ENCODE measurements at regions not wholly inside any gene's neighbourhood (a gene's known extent, or its start where the extent isn't known, plus 50 kb on each side); places are given as distances from the start of the nearest gene placed in this dataset.

DNA sequence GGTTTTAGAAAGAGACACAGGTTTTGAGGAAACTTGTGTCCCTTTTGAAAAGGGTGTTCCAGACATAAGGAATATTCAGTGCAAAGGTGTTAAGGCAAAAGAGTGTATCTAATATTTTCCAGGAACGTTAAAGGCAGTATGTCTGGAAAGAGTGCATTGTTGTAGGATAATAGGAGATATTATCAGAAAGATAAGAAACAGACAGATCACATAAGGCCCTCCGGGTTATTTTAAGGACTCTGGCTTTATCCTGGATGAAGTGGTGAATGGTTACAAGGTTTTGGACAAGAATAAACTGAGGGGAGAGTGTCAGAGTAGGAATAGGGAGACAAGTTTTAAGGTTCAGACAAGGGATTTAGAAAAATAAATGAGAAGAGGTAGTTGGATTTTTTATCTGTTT lies 493.7 kb upstream of the GRM7 start:
- TF ChIP-seq POLR2A (IDR thresholded peaks at IDR 0.05), result no peak
- TF ChIP-seq, protein P1, sequence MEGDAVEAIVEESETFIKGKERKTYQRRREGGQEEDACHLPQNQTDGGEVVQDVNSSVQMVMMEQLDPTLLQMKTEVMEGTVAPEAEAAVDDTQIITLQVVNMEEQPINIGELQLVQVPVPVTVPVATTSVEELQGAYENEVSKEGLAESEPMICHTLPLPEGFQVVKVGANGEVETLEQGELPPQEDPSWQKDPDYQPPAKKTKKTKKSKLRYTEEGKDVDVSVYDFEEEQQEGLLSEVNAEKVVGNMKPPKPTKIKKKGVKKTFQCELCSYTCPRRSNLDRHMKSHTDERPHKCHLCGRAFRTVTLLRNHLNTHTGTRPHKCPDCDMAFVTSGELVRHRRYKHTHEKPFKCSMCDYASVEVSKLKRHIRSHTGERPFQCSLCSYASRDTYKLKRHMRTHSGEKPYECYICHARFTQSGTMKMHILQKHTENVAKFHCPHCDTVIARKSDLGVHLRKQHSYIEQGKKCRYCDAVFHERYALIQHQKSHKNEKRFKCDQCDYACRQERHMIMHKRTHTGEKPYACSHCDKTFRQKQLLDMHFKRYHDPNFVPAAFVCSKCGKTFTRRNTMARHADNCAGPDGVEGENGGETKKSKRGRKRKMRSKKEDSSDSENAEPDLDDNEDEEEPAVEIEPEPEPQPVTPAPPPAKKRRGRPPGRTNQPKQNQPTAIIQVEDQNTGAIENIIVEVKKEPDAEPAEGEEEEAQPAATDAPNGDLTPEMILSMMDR (IDR thresholded peaks at IDR 0.05), result no peak
